ENCODE measurements at regions not wholly inside any gene's neighbourhood (a gene's known extent, or its start where the extent isn't known, plus 50 kb on each side); places are given as distances from the start of the nearest gene placed in this dataset.
"Not testable (repeated sequence)": the region's sequence is repeated elsewhere in the genome, so short reads cannot be mapped to it uniquely, and the experiment has no call there.

DNA sequence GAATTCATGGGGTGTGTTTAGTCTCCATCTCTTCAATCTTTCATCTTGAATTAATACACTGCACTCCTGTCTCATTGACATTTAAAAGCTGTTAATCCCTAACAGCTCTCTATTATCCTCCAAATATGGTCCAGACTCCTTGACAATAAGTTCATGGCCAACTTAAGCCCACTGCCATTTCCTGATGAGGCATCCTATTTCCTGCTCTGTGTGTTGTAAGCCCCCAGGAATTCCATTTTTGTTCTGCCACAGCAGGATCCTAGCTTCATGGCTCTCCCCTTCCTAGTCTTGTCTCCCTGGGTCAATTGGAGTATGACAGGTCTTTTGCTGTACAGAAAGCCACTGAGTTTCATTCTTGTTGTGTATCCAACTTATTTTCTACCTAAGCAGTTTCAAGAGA, 218.8 kb downstream of the OTUD1 start:
- TF ChIP-seq CTCF (IDR thresholded peaks at IDR 0.05) (no peak), POLR2AphosphoS5 (IDR thresholded peaks at IDR 0.05) (no peak), POLR2A (IDR thresholded peaks at IDR 0.05) (no peak)
- H3K9me3 ChIP-seq: no peaks in the 10 kb centered on the region
- H3K27me3 ChIP-seq: peaks cover 0 to 11% of the 10 kb centered on the region in 2 donors
- no peak for DNase-seq (ENCODE audit: low spot score in 2 of 2)
- H3K4me1 ChIP-seq: no peaks in the 10 kb centered on the region
- H3K36me3 ChIP-seq: no peaks in the 10 kb centered on the region
- H3K27ac ChIP-seq: no peak overlapping the region
- no peak overlapping the region for H3K4me3 ChIP-seq
- intact Hi-C loops (cut with DNase I; ENCODE audit: low total_unique reads): no loop called here

GRCh38 chr10:23671866-23672265, 233.0 kb downstream of the OTUD1 start:
- DNase-seq (ENCODE audit: low spot score in 2 of 2); intact Hi-C loops (cut with DNase I; ENCODE audit: low total_unique reads); H3K27me3 ChIP-seq; H3K9me3 ChIP-seq; H3K4me3 ChIP-seq; H3K27ac ChIP-seq; H3K4me1 ChIP-seq; H3K36me3 ChIP-seq: not testable (repeated sequence)

DNA sequence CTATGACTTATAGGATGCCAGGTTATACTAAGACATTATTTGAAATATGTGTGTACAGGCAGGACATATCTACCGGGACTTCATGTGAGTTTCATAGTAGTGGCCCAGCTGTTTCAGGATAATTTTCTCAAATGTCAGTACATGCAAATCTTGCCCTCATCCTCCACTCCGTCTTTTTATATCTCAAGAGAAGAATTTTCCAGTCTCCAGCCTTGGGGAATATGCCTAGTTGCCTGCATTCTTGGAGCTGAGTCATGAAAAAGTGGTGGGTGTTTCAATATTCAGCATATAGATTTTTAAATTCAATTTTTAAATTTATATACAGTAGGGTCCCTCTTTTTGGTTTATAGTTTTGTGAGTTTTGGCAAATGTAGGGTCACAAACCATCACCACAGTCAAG, 236.7 kb downstream of the OTUD1 start:
- intact Hi-C loops (cut with DNase I; ENCODE audit: low total_unique reads): no loop called here
- H3K4me1 ChIP-seq: no peaks in the 10 kb centered on the region
- TF ChIP-seq POLR2A (IDR thresholded peaks at IDR 0.05) (no peak), CTCF (IDR thresholded peaks at IDR 0.05) (no peak), POLR2AphosphoS5 (IDR thresholded peaks at IDR 0.05) (no peak)
- peaks cover 0 to 5% of the 10 kb centered on the region in 2 donors for H3K9me3 ChIP-seq
- no peaks in the 10 kb centered on the region for H3K27me3 ChIP-seq
- no peak for DNase-seq (ENCODE audit: low spot score in 2 of 2)
- no peak overlapping the region for H3K4me3 ChIP-seq
- no peaks in the 10 kb centered on the region for H3K36me3 ChIP-seq
- no peak overlapping the region for H3K27ac ChIP-seq

DNA sequence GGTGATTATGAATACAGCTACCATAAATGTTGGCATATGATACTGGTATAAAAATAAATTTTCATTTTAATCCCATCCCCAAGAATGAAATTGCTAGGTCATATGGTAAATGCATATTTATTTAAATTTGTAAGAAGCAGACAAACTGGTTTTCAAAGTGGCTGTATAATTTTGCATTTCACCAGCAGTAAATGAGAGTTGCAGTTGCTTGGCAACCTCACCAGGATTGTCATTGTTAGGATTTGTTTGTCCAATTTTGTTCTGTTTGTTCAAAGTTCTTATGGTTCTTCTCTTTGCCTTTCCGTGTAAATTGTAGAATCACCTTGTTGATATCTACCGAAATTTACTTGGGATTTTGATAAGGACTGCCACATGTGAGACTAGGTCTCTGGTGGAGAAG, 237.4 kb downstream of the OTUD1 start:
- intact Hi-C loops (cut with DNase I; ENCODE audit: low total_unique reads): no loop called here
- Histone ChIP-seq H3K4me1 (no peaks in the 10 kb centered on the region), H3K9me3 (peaks cover 0 to 5% of the 10 kb centered on the region in 2 donors), H3K27me3 (no peaks in the 10 kb centered on the region), H3K4me3 (no peak overlapping the region), H3K27ac (no peak overlapping the region), H3K36me3 (no peaks in the 10 kb centered on the region)
- TF ChIP-seq POLR2A (IDR thresholded peaks at IDR 0.05): no peak
- TF ChIP-seq CTCF (IDR thresholded peaks at IDR 0.05): no peak
- no peak for TF ChIP-seq POLR2AphosphoS5 (IDR thresholded peaks at IDR 0.05)
- DNase-seq (ENCODE audit: low spot score in 2 of 2): no peak

DNA sequence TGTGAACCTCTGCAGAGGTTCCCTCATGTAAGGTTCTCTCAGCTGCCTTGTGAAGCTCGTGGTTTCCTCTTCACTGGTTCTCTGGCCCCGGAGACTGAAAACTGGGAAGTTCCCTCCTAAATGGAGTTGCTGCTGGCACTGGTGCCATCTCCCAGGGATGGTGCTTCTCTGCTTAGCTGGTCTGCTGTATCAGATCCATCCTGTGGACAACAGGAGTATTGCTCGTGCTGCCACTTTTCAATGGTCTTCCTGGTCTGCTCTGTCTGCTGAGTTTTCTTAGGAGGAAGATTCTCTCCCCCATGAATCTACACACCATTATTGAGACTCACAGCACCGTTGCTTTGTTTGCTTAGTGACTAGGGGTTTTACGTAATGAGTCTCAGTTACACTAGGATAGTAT, 247.8 kb downstream of the OTUD1 start:
- Histone ChIP-seq H3K9me3 (no peaks in the 10 kb centered on the region), H3K4me1 (no peaks in the 10 kb centered on the region), H3K36me3 (no peaks in the 10 kb centered on the region), H3K27ac (no peak overlapping the region), H3K27me3 (no peaks in the 10 kb centered on the region), H3K4me3 (no peak overlapping the region)
- no peak for TF ChIP-seq CTCF (IDR thresholded peaks at IDR 0.05)
- TF ChIP-seq POLR2A (IDR thresholded peaks at IDR 0.05): no peak
- no peak for TF ChIP-seq POLR2AphosphoS5 (IDR thresholded peaks at IDR 0.05)
- no peak for DNase-seq (ENCODE audit: low spot score in 2 of 2)
- intact Hi-C loops (cut with DNase I; ENCODE audit: low total_unique reads): no loop called here

- DNase-seq (ENCODE audit: low spot score in 2 of 2): no peak
- Histone ChIP-seq H3K27me3 (peaks cover 0 to 40% of the 10 kb centered on the region in 2 donors), H3K36me3 (no peaks in the 10 kb centered on the region), H3K4me3 (no peak overlapping the region), H3K4me1 (peaks cover 0 to 15% of the 10 kb centered on the region in 2 donors), H3K27ac (no peak overlapping the region), H3K9me3 (no peaks in the 10 kb centered on the region)
- TF ChIP-seq CTCF (IDR thresholded peaks at IDR 0.05) (no peak), POLR2AphosphoS5 (IDR thresholded peaks at IDR 0.05) (no peak), POLR2A (IDR thresholded peaks at IDR 0.05) (no peak)
- intact Hi-C loops (cut with DNase I; ENCODE audit: low total_unique reads): no loop called here
Measured at GRCh38 chr10:23692736-23693135, 253.9 kb downstream of the OTUD1 start.
